EL (cell line): ENCODE measurements at regions not wholly inside any gene's neighbourhood (a gene's known extent, or its start where the extent isn't known, plus 50 kb on each side); places are given as distances from the start of the nearest gene placed in this dataset.
A peak's percentile ranks its signal among the peaks of the same experiment; 100 is the strongest.

ENCODE experiments used
- DNase-seq: peaks from one replicate; pipeline ENCODE4 v3.0.0-alpha.2; 2016

DNA sequence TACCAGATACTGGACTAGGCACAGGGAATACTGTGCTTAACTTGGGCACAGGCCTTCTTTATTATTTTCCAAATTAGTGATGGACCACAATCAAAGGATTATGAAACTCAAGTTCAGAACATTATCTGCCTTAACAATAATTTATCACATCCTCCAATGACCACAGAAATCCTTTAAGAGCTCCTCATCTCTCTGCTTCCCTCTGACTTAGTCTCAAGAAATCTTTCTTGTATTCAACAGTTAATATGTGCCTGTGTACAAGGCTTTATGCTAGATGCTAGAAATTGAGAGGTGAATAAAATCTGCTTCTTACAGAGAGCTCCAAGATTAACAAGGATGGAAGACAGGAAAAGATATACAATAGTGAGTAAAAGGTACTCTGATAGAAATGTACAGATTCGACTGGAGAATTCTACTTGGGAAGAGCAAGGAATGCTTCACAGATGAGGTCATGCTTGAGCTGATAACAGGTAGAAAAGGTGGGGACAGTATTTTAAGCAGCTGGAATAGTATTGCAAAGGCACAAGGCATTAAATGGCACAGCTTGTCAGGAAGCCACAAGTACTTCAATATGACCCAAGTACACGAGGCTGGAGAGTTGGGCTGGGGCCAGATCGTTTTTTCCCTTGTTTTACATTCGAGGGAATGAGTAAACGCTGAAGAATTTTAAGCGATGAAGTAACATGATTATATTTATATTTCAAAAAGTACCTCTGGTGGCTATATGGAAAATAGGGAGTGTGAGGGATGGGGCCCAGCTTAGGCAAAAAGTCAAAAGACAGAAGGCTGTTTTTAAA, 55.1 kb upstream of the ARID2 start:
- peak; percentile 94 for DNase-seq

DNA sequence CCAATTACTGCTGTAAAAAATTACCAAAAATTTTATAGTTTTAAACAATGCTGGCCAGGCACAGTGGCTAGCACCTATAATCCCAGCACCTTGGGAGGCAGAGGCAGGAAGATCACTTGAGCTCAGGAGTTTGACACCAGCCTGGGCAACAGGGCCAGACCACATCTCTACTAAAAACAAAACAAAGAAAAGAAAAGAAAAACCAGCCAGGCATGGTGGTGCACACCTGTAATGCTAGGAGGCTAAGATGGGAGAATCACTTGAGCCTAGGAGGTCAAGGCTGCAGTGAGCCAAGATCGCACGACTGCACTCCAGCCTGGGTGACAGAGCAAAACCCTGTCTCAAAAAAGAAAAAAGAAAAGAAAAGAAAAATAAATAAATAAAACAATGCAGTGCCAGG, 54.0 kb upstream of the ARID2 start:
- DNase-seq = no peak
